Stimulated activated naive CD8-positive, alpha-beta T cell treated with anti-CD3 and anti-CD28 coated beads, Interleukin-15, amount 100 ng/mL, for 72 hours (primary cell): ENCODE measurements at regions not wholly inside any gene's neighbourhood (a gene's known extent, or its start where the extent isn't known, plus 50 kb on each side); places are given as distances from the start of the nearest gene placed in this dataset.

Source experiments
- ATAC-seq: fragments of 150-1000 bp; cut with Tn5 transposase; 2 replicates; pipeline ENCODE4 v1.10.0; 2021; ENCODE audit warnings: mild to moderate bottlenecking, moderate library complexity
- DNase-seq, 2 donors: peaks; one replicate each; pipeline ENCODE4 v3.0.0; 2021 to 2022
- H3K27ac Mint-ChIP-seq, 2 donors: one replicate each; pipeline ENCODE4 v1.8.0; 2022; ENCODE audit warnings: mild to moderate bottlenecking in 2 of 2, mixed read lengths in 2 of 2, moderate library complexity in 2 of 2
- H3K27me3 Mint-ChIP-seq: one replicate; pipeline ENCODE4 v1.8.0; 2022; ENCODE audit warnings: mixed read lengths
- H3K4me1 Mint-ChIP-seq: one replicate; pipeline ENCODE4 v1.8.0; 2022; ENCODE audit warnings: mild to moderate bottlenecking, mixed read lengths
- H3K4me3 Mint-ChIP-seq, 2 donors: one replicate each; pipeline ENCODE4 v1.8.0; 2022; ENCODE audit warnings: mild to moderate bottlenecking in 2 of 2, mixed read lengths in 2 of 2, moderate library complexity in 1 of 2
- H3K9me3 Mint-ChIP-seq, 2 donors: one replicate each; pipeline ENCODE4 v1.8.0; 2022; ENCODE audit warnings: mixed read lengths in 2 of 2

GRCh38 chr5:51734677-51735076 lies 351.4 kb downstream of the ISL1 start:
- DNase-seq = no peak
- no peaks in the 10 kb centered on the region for H3K4me1 Mint-ChIP-seq
- H3K27ac Mint-ChIP-seq = no peak overlapping the region
- no peak overlapping the region for H3K4me3 Mint-ChIP-seq
- no peaks in the 10 kb centered on the region for H3K27me3 Mint-ChIP-seq
- peaks cover 3 to 5% of the 10 kb centered on the region in 2 donors for H3K9me3 Mint-ChIP-seq
- no peak for ATAC-seq

GRCh38 chr5:51746023-51746422 lies 362.8 kb downstream of the ISL1 start:
- H3K27ac Mint-ChIP-seq = no peak overlapping the region

GRCh38 chr5:51748647-51749046 lies 365.4 kb downstream of the ISL1 start:
- no peak overlapping the region for H3K27ac Mint-ChIP-seq
- ATAC-seq = no peak
- H3K9me3 Mint-ChIP-seq = peaks cover 15 to 17% of the 10 kb centered on the region in 2 donors
- no peak overlapping the region for H3K4me3 Mint-ChIP-seq
- no peaks in the 10 kb centered on the region for H3K4me1 Mint-ChIP-seq
- DNase-seq = no peak
- H3K27me3 Mint-ChIP-seq = no peaks in the 10 kb centered on the region

More at GRCh38 chr5:51746023-51746422, 362.8 kb downstream of the ISL1 start:
- H3K27me3 Mint-ChIP-seq = no peaks in the 10 kb centered on the region
- H3K9me3 Mint-ChIP-seq = peaks cover 10 to 15% of the 10 kb centered on the region in 2 donors
- no peak overlapping the region for H3K4me3 Mint-ChIP-seq
- no peak for DNase-seq
- no peak for ATAC-seq
- H3K4me1 Mint-ChIP-seq = no peaks in the 10 kb centered on the region
